Activated CD8-positive, alpha-beta memory T cell treated with anti-CD3 and anti-CD28 coated beads, Interleukin-2, amount 50 U/mL, for 1 hour (primary cell): ENCODE measurements at regions not wholly inside any gene's neighbourhood (a gene's known extent, or its start where the extent isn't known, plus 50 kb on each side); places are given as distances from the start of the nearest gene placed in this dataset.
"Not testable (repeated sequence)": the region's sequence is repeated elsewhere in the genome, so short reads cannot be mapped to it uniquely, and the experiment has no call there.

Source experiments
- DNase-seq: peaks from one replicate; pipeline ENCODE4 v3.0.0-alpha.2; 2020; ENCODE audit errors: extremely low read depth

DNA sequence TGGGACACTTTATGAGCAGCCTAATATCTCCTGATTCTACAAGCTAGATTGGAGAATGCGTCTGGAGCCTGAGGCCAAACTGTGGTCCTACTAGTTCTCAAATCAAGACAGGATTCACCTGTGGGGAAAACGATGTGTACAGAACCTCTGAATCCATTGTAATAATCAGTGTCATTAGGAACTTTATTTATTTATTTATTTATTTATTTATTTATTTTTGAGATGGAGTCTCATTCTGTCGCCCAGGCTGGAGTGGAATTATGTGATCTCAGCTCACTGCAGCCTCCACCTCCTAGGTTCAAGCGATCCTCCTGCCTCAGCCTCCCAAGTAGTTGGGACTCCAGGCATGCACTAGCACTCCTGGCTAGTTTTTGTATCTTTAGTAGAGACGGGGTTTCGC is 52.6 kb upstream of the KIF26B start:
- DNase-seq = not testable (repeated sequence)

DNA sequence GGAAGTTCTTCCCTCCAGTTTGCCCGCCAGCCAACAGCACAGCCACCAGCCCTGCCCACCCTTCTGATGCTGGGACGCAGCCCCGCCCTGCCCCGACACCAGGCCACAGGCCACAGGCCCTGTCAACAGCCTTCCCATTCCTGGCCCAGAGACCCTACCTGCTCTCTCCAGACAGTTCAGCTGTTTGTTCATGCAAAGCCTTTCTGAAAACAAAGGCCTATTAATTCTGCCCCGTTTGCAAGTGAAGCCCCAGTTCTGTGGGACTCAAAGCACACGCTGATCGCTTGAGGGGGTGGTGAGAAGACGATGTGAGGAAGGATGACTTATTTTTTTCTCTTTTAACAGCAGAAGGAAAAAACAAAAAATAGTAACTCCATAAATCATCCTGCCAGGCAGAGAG is 55.4 kb upstream of the KIF26B start:
- DNase-seq = no peak

DNA sequence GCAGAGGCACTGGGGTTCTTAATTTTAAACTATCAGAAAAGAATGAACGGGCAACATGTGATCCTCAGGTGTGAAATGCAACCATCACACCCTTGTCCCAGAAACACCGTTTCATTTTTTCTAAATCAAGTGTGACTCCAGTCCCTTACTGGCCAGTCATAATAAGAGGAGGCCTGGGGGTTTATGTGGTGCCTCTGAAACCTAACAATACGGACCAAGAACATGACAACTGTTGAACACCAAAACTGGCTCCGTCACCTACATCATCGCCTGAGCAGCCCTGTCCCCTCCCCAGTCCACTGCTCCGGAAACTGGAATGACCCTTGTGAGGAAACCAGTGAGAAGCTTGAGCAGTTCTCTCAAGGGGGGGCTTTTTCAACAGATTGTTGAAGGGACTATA is 55.9 kb upstream of the KIF26B start:
- DNase-seq = no peak

DNA sequence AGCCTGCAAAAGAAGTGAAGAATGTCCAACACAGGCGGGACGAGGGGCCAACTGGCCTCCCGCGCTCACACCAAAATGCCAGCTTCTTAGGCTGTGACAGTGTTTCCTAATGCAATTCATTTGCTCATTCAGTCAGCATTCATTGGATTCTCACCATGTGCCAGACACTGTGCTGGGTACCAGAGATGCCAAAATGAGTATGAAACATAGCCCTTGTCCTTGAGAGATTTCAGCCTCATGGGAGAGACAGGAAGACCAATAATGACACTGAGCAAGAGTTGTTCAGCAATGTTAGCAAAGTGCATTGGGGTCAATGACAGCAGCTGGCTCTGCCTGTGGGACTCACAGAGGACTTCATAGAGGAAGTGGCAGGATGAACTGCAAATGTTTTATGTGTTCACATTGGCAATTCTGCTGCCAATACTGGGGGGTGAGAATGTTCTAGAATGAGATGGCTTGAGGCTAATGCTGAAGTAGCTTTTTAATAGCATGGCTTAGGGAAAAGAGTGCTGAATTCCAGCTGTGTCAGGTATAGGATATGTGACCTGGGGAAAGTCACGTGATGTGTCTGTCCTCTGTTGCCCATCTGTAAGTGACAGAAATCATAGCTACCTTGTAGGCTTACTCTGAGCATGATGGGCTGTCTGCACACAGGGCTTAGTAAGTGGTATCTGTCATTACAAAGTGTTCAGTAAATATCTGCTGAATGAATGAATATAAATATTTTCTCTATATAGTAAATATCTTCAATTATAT is 58.3 kb upstream of the KIF26B start:
- DNase-seq = no peak

DNA sequence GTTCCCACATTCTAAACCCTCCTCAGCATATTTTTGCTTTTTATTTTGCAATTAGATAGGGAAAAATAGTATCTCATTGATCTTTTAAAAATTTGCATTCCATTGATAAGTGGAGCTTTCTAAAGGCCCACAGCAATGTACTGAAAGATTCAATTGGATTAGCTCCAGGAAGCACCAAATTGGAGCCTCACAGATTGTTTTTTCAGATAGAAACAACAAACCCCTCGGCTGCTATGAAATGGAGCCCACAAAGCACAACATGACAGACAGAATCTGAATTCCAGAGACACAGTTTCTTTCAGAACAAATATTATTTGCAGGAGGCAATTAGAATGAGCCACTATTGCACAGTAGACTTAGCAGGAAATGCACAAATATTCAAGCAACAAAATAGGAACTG is 58.9 kb upstream of the KIF26B start:
- DNase-seq = no peak

DNA sequence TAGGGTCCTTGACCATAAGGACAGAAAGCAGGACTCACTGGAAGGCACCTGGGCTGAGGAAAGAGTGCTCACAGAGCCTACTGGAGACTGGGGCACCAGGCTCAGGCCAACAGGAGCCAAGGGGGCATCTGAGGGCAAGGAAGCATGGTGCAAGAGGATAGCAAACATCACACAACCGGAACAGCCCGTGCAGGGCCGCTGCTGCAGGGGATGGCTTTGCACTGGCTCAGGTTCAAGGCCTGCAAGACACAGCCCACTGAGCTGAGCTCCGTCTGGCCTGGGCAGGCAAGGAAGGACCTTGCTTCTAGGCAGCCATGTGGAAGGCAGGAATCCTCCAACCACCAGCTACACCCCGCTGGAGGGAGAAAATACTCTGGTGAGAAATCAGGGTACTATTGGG is 59.8 kb upstream of the KIF26B start:
- no peak for DNase-seq

DNA sequence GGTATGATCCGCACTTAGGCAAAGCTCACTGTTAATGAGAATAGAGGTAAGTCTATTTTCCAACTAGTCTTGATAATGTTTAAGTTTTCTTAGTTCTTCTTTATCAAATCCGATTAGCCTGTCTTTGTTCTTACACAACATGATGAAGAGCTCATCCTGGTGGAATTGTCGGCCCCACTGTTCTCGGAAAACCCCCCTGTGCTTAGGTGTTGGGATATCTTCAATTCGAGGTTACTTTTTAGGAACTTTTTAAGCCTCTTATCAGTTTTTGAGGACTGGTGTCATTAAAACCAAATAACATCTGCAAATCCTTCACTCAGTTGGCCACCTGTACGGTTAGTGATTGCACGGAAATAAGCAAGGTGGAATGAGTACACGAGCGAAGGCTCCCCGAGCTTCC is 60.7 kb upstream of the KIF26B start:
- DNase-seq = no peak

DNA sequence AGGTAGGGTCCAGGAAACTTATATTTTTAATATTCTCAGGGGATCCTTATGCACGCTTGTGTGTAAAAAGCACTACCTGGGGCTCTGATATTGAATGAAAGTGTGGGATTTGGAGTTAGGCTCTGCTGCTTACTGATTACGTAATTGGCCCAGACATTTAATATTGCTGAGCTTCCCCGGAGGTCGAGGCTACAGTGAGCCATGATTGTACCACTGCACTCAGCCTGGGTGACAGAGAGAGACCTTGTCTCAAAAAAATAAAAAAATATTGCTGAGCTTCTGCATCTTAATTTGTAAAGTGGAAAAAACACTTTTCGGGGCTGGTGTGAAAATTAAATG is 62.2 kb upstream of the KIF26B start:
- DNase-seq = no peak

DNA sequence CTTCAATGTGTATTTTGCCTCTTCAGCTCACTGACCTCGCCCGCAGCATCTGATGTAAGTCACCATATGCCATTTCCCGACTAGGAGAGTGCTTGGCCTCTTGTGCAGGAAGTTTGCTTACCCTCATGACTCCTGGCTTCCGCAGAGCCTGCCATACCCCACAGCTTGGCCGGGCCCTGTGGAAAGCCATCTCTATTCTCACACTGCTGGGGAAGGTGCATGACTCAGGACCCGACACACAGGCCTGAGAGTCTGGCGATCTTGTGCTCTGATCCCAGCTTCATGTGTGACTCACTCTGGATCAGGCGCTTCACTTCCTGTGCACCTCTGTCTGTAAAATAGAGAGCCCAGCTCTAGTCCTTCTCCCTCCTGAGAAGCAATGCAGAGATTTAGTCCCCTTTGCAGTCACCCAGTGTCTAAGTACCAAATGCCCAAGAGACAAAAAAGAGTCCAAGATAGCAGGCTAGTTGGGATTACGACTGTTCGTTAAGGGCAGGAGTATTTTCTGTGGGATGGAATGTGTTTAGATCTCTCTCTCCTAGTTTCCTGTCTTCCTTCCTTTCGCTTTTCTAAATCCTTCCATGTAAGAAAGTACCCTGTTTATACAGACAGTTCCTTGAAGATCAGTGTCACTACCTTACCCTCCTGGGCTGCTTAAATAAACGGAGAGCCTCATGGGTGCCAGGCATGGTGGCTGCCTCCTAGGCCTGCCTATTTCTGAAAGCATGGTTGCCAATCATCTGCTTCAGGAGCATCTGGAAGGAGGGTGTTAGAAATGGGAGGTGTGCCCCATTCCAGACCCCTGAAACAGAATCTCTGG is 62.8 kb upstream of the KIF26B start:
- no peak for DNase-seq

DNA sequence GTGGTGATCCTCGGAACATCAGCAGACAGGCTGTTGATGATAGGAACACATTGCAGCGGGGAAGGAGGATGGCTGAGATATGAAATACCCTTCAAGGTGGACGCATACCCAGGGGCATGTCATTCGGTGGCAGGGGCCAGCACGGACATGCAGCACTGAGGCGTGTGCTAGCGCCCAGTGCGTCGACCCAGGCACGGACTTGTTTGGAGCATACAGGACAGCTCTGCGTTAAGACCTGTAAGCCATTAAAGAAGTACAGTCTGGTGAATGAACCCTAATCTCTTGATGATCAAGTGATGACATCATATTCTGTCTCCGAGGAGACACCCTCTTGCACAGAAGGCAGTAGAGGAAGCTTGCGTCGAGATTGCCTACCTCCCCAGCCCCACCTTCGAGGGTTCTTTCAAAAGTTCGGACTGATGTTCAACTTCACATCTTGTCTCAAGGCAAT is 63.6 kb upstream of the KIF26B start:
- DNase-seq = no peak

DNA sequence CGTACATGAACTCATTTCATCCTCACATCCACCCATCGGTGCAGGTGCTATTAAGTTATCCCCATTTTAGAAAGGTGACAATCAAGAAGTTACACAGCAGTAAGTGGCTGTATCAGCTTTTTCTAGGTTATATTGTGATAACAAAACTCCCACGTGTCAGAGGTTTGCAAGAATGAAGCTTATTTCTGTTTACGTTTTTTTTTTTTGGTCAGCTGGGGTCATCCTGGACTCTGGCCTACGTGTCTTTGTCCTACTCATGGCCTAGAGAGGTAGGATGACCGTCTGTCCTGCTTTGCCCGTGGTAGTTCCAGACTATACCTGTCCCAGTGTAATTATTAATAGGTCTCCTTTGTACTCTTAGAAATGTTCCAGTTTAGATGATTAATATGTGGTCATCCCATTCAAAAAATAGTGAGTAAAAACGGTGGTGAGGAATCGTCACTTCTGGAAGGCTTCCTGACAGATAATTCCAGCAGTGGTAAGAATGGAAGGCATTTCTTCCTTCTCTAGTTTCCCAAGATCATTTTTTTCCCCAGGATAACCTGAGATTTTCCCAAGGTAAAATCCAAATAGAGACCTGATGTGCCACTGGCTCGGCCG is 64.2 kb upstream of the KIF26B start:
- no peak for DNase-seq

DNA sequence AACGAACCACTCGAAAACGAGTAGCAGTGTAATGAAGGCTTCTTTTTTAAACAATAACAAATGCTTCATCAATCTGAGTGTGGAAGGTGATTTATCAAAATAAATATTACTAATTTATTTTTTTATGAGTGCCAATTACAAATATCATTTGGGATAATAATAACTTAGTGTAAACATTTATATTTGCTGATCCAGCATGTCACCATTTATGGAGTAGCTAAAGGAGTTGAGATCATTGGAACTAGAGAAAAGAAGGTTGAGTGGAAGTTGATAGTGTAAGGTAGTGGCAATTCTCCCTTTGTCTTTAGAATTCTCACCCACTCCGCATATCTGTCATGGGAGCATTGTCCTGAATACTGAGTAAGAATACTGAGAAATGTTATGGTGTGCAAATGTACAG is 67.1 kb upstream of the KIF26B start:
- DNase-seq = no peak

DNA sequence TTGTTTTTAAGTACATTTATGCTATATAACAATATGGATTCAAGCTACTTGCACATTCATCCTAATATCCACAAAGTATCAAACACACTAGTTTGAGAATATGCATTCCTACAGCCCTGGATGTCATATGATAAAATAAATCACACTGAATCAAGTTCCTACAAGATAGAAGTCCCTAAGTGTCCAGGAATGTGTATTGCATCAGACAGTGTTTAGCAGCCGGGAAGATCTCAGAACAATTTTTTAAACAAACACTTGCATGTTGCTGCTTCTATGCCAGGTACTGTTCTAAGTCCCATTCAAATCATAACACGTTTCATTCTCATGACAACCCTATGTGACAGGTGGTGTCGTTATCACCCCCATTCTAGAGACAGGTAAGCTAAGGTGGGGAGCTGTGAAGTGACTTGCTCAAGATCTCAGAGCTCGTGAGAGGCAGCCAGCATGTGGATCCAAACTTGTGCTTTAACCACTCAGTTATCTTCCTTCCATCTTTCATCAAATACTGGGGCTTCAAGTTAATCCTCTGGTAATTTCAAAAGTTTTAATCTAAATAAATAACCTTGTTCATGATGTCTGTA is 68.3 kb upstream of the KIF26B start:
- no peak for DNase-seq

DNA sequence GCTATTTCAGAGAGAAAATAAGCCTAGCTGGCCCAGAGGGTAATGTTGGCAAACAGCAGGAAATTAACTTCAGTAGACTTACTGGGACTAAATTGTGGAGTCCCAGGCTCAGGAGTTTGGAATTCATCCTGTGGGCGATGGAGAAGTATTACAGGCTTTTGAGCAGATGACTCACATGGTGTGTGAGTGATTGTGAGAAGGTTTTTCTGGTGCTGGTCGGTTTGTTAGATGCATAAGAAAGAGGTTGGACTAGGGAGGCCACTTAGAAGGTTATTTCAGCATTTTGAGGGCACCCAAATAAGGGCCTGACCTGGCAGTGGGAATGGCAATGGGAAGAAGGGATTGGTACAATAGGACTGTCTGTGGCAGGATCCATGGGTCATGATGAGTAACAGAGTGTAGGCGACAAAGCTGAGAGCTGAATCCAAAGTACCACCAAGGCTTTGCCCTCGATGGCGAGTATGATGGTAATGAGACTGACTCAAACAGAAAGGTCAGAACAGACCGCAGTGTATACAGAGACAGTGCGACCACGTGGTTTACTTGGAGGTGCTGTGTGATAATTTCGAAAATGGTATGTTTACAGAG is 69.2 kb upstream of the KIF26B start:
- no peak for DNase-seq

DNA sequence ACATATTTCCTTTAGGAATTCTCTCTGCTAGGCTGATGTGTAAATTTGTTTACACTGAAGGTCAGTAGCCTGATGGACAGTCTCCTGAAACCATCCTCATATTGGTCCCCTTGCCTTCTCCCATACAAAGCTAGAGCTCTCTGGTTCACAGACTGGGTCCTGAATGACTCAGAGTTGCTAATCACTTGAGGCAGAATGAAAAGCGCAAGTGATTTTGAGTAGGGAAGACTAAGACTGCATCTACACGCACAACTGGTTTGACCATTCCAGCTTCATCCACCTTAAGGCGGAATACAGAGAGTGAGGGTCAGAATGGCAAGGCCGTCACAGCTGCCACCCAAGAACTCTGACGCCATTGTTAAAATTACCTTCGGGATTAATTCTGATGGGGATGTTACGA is 70.2 kb upstream of the KIF26B start:
- DNase-seq = no peak

DNA sequence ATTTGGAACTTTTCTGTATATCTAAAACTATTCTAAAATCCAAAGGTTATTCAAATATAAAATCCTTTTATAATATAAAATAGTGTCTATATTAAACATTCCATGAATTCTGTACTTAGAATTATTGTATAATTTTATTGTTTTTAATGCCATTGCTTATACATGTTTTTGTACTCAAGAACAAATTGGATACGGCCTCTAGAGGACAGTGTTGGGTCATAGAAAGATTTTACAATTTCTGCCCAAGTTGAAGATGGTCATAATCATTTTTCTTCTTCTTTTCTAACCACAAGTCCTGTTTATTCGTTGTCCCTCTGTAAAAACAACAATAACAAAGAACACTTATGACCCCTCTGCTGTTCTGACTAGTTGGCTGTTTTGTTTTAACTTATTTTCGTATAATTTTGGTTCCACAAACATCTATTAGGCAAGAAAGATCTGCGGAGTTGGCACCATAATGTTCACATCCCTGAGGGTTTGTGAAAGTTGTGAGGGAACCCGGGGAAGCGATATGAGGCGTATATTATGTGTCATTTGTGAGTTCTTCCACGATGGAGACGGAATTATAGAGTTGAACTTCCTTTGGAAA is 75.7 kb upstream of the KIF26B start:
- DNase-seq = no peak

DNA sequence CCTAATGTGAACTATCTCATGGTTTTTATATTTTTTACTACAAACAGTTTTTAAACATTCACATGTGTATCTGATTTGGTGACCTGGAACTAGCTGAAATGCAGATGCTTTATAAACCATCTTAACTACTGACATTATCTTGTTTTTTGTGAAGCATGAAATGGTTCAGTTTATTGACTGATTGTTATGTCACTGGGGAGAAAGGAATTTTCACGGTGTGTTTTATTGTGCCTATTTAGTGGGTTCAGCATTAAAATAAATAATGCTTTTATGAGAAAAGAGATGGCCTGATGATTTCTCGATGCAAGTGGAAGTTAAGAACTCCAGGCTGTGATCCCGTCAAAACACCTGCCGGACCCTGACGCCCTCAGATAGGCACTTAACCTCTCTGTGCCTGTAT is 79.9 kb upstream of the KIF26B start:
- DNase-seq = no peak

DNA sequence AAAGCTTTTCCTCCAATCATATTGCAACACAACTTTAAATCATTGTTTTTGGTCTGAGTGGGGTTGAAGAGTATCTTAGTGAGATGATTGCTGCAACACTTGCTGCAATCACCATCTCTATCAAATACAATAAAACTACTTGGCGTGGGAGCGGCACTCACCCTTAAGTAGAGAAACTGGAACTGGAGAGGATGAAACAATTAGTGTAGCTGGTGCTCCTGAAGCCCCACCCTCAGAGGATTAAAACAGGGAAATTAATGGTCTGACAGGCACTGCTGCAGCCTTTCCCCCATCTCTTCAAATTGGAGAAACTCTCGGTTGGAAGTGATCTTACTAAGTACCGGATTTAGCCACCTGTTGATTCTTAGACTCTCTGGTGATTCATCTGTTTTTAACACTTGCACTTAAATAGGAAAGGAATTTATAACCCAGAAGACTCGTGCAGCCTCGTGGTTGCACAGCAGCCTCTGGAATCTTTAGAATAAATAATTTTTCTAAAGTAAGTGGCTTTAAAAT is 80.5 kb upstream of the KIF26B start:
- no peak for DNase-seq

DNA sequence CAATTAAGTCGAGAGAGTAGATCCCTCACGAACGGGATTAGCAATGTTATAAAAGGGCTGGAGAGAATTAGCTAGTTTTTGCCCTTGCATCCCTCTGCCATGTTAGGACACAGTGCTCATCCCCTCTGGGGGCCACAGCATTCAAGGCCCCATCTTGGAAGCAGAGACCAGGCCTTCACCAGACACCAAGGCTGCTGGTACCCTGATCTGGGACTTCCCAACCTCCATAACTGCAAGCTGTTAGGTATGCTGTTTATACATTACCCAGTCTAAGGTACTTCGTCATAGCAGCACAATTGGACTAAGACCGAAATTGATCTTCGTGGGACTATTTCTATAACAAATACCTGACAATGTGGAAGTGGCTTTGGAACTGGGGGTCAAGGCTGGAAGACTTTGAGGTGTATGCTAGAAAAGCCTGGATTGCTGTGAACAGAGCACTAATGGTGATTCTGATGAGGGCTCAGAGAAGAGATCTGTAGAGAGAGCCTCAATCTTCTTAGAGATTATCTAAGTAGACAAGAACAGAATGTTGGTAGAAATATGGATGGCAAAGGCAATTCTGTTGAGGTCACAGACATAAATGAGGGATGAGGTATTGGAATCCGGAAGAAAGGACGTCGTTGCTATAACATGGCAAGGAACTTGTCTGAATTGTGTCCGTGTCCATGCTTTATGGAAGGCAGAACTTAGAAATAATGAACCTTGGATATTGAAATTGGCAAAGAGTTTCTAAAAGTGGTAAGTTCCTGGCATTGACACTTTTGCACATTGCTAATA is 83.8 kb upstream of the KIF26B start:
- no peak for DNase-seq

DNA sequence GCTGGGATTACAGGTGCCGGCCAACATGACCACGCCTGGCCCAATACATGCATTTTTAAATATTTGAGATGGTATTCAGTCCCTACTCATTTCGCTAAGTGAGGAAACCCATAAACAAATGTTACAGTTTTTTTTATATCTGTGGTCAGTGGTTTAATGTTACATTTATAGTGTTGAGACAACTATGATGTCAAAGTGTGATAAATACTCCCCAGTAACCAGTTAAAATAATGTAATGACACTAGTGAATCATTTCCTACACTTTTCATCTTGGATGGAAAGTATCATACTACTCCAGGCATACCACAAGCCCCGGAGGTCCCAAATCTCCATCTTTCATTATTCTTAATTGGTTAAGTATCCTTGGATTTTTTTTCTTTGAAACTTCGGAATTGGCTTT is 87.5 kb upstream of the KIF26B start:
- no peak for DNase-seq

DNA sequence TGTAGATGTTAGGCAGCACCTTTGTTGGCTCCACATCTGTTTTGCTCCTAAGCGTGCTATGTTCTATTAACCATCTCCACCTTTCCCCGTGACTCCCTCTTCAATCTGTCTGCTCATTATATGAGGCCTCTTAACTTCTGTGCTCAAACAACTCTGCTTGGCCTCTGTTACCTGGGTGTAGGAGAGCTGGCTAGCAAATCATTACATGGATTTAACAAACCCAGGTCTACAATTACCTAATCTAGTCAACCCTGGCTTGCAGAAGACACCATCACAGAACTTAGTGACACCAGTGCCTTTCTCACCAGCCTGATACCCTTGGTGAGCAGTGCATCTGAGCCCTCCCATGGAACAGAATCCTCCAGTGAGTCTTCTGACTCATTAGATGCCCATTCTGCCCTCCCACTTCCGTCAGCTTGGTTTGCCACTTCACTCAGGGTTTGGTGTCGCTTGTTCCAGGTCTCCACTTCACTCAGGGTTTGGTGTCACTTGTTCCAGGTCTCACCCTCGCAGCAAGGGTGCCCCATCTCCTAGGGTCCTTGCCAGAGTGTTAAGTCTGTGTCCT is 92.0 kb upstream of the KIF26B start:
- no peak for DNase-seq
